WTC11 (cell line): ENCODE measurements at regions not wholly inside any gene's neighbourhood (a gene's known extent, or its start where the extent isn't known, plus 50 kb on each side); places are given as distances from the start of the nearest gene placed in this dataset.

Source experiments
- CTCF ChIP-seq: fragments of 200-600 bp; IDR thresholded peaks from 2 replicates; pipeline ENCODE4 v1.8.0; 2022; ENCODE audit warnings: antibody characterized with exemption
- ERG ChIP-seq: fragments of 250-450 bp; sonication (Bioruptor Pico); IDR thresholded peaks from 2 replicates; pipeline ENCODE4 v1.8.0; 2021; ENCODE audit warnings: mild to moderate bottlenecking
- MXD4 ChIP-seq: fragments of 250-450 bp; sonication (Bioruptor Pico); IDR thresholded peaks from 2 replicates; pipeline ENCODE4 v1.8.0; 2021; ENCODE audit warnings: mild to moderate bottlenecking, moderate library complexity, borderline replicate concordance
- SOX15 ChIP-seq: fragments of 250-450 bp; sonication (Bioruptor Pico); IDR thresholded peaks from 2 replicates; pipeline ENCODE4 v1.9.0; 2021; ENCODE audit warnings: mild to moderate bottlenecking
- SP1 ChIP-seq: sonication (generic); formaldehyde crosslinking; conservative IDR thresholded peaks from 2 replicates; pipeline ENCODE4 v1.8.1; 2022; ENCODE audit warnings: missing genetic modification reagents
- TF ChIP-seq, protein P1 (sequence below): sonication (generic); formaldehyde crosslinking; IDR thresholded peaks from 2 replicates; pipeline ENCODE4 v1.8.0; 2022; ENCODE audit warnings: missing genetic modification reagents
- TF ChIP-seq, protein P2 (sequence below): sonication (generic); formaldehyde crosslinking; IDR thresholded peaks from 2 replicates; pipeline ENCODE4 v1.8.0; 2022; ENCODE audit warnings: mild to moderate bottlenecking, missing genetic modification reagents

DNA sequence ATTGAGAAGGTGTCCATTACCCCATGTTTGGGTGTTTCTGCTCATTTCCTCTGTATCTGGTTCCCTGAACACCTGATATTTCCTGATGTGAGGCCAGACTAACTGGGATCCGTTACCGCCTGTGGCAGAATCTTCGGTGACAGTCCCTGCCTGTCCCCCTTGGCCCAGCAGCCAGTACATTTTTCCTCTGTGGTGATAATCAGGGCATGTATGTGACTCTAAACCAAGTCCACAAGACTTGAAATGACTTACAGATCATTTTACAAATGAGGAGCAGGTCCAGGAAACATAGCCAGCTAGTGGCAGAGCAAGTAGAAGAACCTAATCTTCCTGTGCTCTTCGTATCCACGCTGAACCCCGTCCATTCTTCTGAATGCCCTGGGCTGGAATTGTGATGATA, 143.5 kb upstream of the IPO9 start:
- no peak for TF ChIP-seq SP1 (CRISPR knock-in tag)
- no peak for TF ChIP-seq CTCF
- TF ChIP-seq SOX15 (CRISPR knock-in tag), result no peak
- TF ChIP-seq, protein P1, sequence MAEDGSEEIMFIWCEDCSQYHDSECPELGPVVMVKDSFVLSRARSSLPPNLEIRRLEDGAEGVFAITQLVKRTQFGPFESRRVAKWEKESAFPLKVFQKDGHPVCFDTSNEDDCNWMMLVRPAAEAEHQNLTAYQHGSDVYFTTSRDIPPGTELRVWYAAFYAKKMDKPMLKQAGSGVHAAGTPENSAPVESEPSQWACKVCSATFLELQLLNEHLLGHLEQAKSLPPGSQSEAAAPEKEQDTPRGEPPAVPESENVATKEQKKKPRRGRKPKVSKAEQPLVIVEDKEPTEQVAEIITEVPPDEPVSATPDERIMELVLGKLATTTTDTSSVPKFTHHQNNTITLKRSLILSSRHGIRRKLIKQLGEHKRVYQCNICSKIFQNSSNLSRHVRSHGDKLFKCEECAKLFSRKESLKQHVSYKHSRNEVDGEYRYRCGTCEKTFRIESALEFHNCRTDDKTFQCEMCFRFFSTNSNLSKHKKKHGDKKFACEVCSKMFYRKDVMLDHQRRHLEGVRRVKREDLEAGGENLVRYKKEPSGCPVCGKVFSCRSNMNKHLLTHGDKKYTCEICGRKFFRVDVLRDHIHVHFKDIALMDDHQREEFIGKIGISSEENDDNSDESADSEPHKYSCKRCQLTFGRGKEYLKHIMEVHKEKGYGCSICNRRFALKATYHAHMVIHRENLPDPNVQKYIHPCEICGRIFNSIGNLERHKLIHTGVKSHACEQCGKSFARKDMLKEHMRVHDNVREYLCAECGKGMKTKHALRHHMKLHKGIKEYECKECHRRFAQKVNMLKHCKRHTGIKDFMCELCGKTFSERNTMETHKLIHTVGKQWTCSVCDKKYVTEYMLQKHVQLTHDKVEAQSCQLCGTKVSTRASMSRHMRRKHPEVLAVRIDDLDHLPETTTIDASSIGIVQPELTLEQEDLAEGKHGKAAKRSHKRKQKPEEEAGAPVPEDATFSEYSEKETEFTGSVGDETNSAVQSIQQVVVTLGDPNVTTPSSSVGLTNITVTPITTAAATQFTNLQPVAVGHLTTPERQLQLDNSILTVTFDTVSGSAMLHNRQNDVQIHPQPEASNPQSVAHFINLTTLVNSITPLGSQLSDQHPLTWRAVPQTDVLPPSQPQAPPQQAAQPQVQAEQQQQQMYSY (CRISPR knock-in tag), result no peak
- TF ChIP-seq, protein P2, sequence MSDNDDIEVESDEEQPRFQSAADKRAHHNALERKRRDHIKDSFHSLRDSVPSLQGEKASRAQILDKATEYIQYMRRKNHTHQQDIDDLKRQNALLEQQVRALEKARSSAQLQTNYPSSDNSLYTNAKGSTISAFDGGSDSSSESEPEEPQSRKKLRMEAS (CRISPR knock-in tag), result no peak
- no peak for TF ChIP-seq ERG (CRISPR knock-in tag)
- no peak for TF ChIP-seq MXD4 (CRISPR knock-in tag)
